BJ (cell line): ENCODE measurements at regions not wholly inside any gene's neighbourhood (a gene's known extent, or its start where the extent isn't known, plus 50 kb on each side); places are given as distances from the start of the nearest gene placed in this dataset.

Experiments
- CTCF ChIA-PET: fragments of 350-600 bp; formaldehyde crosslinking; extraction: SDS; loops from one replicate; lab custom pipeline; 2021; ENCODE audit warnings: antibody characterized with exemption, inconsistent platforms; lab: Yijun Ruan, JAX
- POLR2A ChIA-PET: fragments of 300-600 bp; sonication (Branson Sonifier 250); formaldehyde crosslinking; extraction: SDS; loops from one replicate; lab custom pipeline; 2021; ENCODE audit warnings: antibody characterized with exemption; lab: Charles Lee
- DNase-seq: peaks from one replicate; pipeline ENCODE4 v3.0.0-alpha.2; 2011; ENCODE audit warnings: low read depth
- H3K27me3 ChIP-seq: 2 replicates; pipeline ENCODE4 v1.6.0; 2011; ENCODE audit warnings: low read length; ENCODE audit not compliant: control insufficient read depth, insufficient read depth
- H3K36me3 ChIP-seq: 2 replicates; pipeline ENCODE4 v1.5.1; 2011; ENCODE audit warnings: low read length; ENCODE audit not compliant: control insufficient read depth, insufficient read depth
- H3K4me3 ChIP-seq: 2 replicates; pipeline ENCODE4 v1.5.1; 2011; ENCODE audit warnings: low read depth, mild to moderate bottlenecking, control low read depth, low read length
- TF ChIP-seq, protein P1 (sequence below): IDR thresholded peaks from 2 replicates; pipeline ENCODE4 v1.5.1; 2011; ENCODE audit warnings: low read depth, mild to moderate bottlenecking, control low read depth, inconsistent platforms, low read length, moderate library complexity; ENCODE audit not compliant: insufficient read depth

DNA sequence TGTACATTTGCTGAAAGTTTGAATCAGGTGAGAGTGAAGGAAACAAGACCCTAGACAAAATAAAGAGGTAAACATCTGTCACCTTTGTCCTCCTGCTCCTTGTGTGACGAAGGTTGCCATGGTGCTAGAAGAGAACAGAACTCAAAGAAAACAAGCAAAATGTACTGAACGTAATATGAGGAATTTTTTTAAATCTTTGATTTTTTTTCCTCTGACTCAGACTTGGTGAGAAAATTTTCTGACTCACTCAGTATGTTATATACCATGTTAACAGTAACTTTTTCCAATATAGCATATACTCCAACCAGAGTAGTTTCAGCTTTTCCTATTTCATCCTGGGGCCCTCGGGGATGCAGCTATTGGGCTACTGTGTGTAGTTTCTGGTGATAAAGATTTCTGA, 2114.6 kb upstream of the PIK3C3 start:
- ChIA-PET CTCF (interaction anchor here (0.9 to 1.7 kb wide), 5 partner anchors 9 to 473 kb away, joined by 3 to 5 read pairs (median 3); no protein-coding TSS in a partner anchor), POLR2A (no interaction called here)
- H3K4me3 ChIP-seq: no peak overlapping the region
- H3K36me3 ChIP-seq: no peaks in the 10 kb centered on the region
- TF ChIP-seq, protein P1, sequence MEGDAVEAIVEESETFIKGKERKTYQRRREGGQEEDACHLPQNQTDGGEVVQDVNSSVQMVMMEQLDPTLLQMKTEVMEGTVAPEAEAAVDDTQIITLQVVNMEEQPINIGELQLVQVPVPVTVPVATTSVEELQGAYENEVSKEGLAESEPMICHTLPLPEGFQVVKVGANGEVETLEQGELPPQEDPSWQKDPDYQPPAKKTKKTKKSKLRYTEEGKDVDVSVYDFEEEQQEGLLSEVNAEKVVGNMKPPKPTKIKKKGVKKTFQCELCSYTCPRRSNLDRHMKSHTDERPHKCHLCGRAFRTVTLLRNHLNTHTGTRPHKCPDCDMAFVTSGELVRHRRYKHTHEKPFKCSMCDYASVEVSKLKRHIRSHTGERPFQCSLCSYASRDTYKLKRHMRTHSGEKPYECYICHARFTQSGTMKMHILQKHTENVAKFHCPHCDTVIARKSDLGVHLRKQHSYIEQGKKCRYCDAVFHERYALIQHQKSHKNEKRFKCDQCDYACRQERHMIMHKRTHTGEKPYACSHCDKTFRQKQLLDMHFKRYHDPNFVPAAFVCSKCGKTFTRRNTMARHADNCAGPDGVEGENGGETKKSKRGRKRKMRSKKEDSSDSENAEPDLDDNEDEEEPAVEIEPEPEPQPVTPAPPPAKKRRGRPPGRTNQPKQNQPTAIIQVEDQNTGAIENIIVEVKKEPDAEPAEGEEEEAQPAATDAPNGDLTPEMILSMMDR: no peak
- H3K27me3 ChIP-seq: no peaks in the 10 kb centered on the region; the same call in 1 of the 2 replicates
- DNase-seq: no peak

DNA sequence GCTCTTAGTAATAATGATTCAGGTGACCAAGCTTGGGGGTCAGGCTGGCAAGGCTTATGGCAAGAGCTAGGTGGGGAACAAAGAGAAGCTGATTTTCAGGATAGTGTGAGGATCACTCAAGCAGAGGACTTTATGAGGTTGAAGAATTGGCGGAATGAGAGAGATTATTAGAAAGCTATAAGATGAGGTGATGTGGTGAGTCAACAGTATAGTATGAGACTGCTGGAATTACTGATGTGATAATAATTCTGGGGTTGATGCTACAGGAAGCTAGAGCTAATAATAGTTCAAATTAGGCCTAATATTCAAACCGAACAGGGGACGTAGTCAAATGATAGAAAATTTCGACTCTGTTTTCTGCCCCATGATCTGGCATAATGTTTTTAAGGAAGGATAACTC, 2115.3 kb upstream of the PIK3C3 start:
- no peak for DNase-seq
- H3K4me3 ChIP-seq: no peak overlapping the region
- no peaks in the 10 kb centered on the region; the same call in 1 of the 2 replicates for H3K27me3 ChIP-seq
- TF ChIP-seq, protein P1: no peak
- POLR2A ChIA-PET: no interaction called here
- CTCF ChIA-PET: no interaction called here
- H3K36me3 ChIP-seq: no peaks in the 10 kb centered on the region

DNA sequence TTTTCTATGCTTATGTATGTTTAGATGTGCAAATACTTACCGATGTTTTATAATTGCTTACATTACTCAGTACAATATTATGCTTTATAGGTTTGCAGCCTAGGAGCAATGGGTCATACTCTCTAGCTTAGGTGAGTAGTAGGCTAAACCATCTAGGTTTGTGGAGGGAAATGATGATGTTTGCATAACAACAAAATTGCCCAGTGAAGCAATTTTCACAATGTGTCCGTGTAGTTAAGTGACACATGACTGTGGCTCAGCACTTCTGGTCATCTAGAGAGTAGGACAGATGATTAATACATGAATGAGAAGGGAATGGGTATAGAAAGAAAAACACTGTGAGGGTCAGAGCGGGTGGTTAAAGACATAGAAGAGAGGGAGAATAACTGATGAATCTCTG, 2116.2 kb upstream of the PIK3C3 start:
- Histone ChIP-seq H3K27me3 (no peaks in the 10 kb centered on the region; the same call in 1 of the 2 replicates), H3K4me3 (no peak overlapping the region), H3K36me3 (no peaks in the 10 kb centered on the region)
- ChIA-PET CTCF (no interaction called here), POLR2A (no interaction called here)
- TF ChIP-seq, protein P1: no peak
- no peak for DNase-seq

DNA sequence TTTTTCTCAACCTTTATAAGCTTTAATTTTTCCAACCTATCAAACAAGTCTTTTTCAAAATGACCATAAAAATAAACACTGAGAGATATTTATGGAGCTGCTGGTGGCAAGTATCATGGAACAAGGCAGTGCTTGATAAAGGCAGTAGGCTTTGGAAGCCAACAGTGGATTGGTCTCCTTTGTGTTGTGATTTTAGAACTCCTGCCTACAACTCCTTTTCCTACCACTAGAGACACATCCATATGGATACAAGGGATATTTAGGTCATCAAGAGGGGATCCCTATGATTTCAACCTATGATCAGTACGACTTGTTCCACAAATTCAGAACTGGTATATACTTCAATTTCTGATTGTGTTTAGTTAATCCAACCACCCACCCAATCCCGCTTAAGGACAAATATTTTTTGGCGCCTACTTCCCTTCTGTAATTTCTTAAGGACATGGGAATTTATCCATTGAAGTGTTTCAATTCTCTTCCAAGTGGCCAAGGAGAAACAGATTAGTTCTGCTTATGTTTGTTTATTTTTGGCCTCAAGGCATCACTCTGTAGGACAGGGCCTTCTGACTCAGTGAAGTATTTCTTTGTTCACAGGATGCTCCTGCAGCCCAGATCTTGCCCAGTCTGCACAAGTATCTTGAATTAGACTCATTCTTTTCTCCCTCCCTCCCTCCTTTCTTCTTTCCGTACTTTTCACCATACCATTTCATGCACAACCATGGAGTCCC, 2119.6 kb upstream of the PIK3C3 start:
- TF ChIP-seq, protein P1: 0 out of 2 replicates have a peak, but pooled peaks have one; percentile 7
- H3K27me3 ChIP-seq: no peaks in the 10 kb centered on the region
- CTCF ChIA-PET: no interaction called here
- POLR2A ChIA-PET: no interaction called here
- no peak overlapping the region for H3K4me3 ChIP-seq
- no peaks in the 10 kb centered on the region for H3K36me3 ChIP-seq
- no peak for DNase-seq

DNA sequence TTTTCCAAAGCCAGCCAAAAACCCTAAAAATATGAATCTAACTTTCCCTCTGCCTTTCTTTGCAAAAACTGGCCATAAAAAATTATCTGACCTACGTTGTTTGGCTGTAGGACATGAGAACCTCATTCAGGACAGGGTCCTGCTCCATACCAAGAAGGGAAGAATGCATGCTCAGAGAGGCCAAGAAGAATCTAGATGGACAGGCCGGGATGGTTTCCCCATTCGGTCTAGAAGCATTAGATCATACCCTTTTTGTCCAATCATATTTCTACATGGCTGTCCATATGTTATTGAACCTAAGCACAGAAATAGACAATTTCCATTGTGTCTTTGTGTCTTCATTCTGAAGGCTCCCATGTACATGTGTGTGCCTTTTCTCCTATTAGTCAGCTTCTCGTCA, 2120.4 kb upstream of the PIK3C3 start:
- ChIA-PET POLR2A (no interaction called here), CTCF (interaction anchor here (1.0 kb wide), 1 partner anchor 18 kb away, joined by 4 read pairs; no protein-coding TSS in a partner anchor)
- TF ChIP-seq, protein P1: no peak
- no peak for DNase-seq
- H3K4me3 ChIP-seq: no peak overlapping the region
- no peaks in the 10 kb centered on the region for H3K36me3 ChIP-seq
- no peaks in the 10 kb centered on the region for H3K27me3 ChIP-seq
